Liver (tissue), 3 donors: ENCODE measurements at regions not wholly inside any gene's neighbourhood (a gene's known extent, or its start where the extent isn't known, plus 50 kb on each side); places are given as distances from the start of the nearest gene placed in this dataset.

Source experiments
- CTCF ChIP-seq: fragments of 150-350 bp; IDR thresholded peaks from 2 replicates; pipeline ENCODE4 v1.5.1; 2017; ENCODE audit warnings: improper control_type of control experiment, low read depth, low read length; ENCODE audit not compliant: missing input control
- RAD21 ChIP-seq, 2 donors: IDR thresholded peaks; 2 replicates each; pipeline ENCODE4 v1.6.1; 2016; ENCODE audit warnings: antibody characterized with exemption in 2 of 2, mild to moderate bottlenecking in 2 of 2
- donor health status: healthy.
- donor health status: healthy.

GRCh38 chr2:138391946-138392345 lies 109.6 kb upstream of the SPOPL start:
- no peak for TF ChIP-seq CTCF
- TF ChIP-seq RAD21 (IDR thresholded peaks at IDR 0.05), result no peak
